ENCODE measurements at regions not wholly inside any gene's neighbourhood (a gene's known extent, or its start where the extent isn't known, plus 50 kb on each side); places are given as distances from the start of the nearest gene placed in this dataset.

DNA sequence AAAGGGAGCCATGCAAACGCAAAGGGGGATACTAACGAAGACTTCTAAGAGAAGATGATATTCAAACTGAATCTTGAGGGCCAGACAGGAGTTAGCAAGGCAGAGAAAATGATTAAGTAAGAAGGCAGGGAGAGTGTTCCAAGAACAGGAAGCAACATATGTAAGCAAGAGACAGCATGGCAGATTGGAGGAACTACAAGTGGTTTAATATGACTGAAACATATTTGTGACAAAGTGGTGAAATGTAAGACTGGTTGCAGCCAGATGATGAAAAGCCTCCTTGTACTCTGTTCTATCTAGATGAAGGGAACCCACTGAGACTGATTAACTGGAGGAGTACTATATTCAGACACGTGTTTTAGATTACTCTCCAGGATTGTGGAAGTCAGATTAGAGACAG is 116.6 kb upstream of the DIAPH2 start:
- TF ChIP-seq POLR2A (IDR thresholded peaks at IDR 0.05) (no peak), CTCF (IDR thresholded peaks at IDR 0.05) (no peak)

All from right lobe of liver (tissue), 4 donors.